HG03521 (cell line): ENCODE measurements at regions not wholly inside any gene's neighbourhood (a gene's known extent, or its start where the extent isn't known, plus 50 kb on each side); places are given as distances from the start of the nearest gene placed in this dataset.
A peak's percentile ranks its signal among the peaks of the same experiment; 100 is the strongest.

Source experiments
- ATAC-seq: cut with Tn5 transposase; IDR thresholded peaks from one replicate; pipeline ENCODE4 v1.9.1; 2021; ENCODE audit warnings: mild to moderate bottlenecking, moderate library complexity; ENCODE audit not compliant: unreplicated experiment

GRCh38 chr4:163582703-163583102 is 88.2 kb downstream of the TMA16 start:
- no peak for ATAC-seq

DNA sequence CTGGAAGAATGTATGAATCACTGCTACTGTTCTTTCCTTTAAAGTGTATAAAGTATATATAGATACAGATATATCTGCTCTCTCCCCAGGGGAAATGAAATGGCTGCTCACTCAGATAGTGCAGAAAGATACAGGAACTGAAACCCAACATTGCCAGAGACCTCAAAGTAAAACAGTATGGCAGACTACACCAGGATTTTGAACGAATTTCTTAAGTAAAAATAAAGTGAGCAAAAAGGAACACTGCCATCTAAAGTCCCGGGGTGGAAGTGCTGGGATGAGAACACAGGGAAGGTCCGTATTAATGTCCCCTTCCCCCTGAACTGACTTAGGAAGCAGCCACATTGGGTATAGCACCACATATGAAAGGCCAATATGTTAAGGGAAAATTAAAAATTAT is 93.4 kb downstream of the TMA16 start:
- ATAC-seq, result peak; percentile 51

DNA sequence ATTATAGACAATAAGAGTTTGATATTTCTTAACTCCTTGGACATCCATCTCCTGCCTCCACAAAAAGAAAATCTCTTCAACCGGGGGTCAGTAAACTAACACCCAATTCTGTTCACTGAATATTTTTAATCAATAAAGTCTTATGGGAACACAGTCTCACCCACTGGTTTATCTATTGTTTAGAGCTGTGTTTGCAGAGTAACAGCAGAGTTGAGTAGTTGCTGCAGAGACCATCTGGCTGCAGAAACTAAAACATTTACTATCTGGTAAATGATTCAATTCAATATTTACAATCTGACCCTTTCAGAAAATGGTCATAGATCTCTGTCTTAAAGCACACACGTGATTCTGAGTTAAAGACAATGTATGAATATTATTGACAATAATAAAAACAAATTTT is 94.0 kb downstream of the TMA16 start:
- no peak for ATAC-seq

DNA sequence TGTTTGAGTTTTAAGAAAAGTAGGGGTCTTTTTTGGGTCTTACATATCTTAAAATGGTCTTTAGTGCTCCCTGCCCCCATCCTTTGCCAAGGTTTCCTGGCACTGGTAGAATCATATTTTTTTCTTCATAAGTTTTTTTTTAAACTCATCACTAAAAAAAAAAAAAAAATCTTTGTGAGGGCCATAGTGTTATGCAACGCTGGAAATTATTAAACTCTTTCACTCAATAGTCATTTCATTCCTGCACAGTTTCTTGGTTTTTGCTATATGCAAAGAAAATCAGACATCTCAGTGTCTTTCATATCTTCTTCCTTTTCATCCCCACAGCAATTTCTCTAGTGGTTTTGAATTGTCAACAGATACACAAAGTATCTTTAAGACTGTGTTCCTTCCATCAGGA is 95.6 kb downstream of the TMA16 start:
- no peak for ATAC-seq

DNA sequence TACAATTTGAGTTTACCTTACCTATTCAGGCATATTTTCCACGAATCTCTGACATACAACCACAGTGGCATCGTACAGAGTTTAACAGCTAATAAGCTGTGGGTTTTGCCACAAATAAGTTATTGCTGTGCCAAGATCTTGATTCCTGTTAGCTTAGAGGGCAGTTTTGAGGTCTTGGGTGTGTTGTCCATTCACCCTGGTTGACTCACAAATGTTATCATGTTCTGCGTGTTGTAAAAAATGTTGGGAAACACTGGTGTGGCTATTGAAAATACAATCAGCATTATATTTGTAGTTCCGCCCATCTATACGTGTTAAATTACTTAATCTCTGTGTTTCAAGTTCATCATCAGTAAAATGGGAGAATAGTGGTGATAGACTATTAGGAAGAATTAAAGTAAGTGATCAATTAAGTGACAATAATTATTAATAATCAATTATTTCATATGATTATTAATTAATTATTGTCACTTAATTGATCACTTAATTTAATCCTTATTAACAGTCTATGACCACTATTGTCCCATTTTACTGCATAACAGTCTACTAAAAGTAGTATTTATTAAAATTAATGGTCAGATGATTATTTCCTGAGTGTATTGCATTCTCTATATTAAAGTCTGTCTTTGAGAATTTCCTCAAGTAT is 96.3 kb downstream of the TMA16 start:
- ATAC-seq, result no peak

DNA sequence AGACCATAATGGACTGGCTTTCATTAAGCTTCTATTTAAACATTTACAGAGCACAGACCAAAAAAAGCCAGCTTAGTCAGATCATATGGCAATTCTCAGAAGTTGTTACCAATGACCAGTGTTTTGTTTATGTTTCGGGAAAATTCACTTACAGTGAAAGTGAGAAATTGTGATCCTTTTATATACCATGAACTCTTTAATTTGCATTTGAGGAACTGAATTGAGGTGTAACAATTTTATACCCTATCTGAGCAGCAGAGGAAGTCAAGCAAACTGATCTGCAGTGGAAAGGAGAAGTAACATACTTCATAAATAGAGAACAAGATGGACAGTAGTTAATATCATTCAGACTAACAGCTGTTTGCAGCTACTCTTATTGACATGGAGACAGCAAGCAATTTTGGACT is 97.1 kb downstream of the TMA16 start:
- ATAC-seq, result peak; percentile 78

DNA sequence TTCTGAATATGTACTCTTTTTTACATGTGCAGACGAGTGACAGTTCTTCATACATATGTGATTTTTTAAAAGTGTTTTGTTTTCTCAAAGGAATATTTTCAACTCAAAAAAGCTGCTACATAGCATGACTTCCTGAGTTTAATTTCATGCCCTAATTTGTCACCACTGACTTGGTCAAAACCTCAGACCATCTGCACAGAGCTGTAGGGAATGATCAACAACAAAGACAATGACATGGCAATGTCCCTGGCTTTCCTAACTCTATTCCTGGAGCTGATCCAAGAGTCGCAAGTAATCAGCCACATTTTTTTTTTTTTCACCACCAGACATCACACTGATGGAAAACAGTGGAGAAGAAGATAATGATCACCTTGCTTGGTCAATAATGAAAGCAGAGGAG is 97.7 kb downstream of the TMA16 start:
- ATAC-seq, result no peak

GRCh38 chr4:163595580-163595979 is 101.1 kb downstream of the TMA16 start:
- no peak for ATAC-seq

DNA sequence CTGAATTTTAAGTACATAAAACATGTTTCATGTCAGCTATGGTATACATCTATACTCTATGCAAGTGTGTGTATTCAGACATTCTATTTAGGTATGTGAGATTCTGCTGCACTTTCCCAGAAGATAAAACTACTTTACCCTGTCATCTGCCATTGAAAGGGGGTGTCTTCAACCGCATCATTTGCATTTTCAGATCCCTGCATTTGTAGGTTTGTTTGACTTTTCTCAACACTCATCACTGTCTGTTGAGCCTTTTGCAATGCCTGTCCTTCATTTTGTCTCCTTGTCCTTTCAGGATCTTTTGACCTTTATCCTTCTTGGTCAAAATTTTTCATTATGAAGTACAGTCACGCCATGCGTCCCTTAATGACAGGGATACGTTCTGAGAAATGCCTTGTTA is 103.5 kb downstream of the TMA16 start:
- ATAC-seq, result peak; percentile 71

DNA sequence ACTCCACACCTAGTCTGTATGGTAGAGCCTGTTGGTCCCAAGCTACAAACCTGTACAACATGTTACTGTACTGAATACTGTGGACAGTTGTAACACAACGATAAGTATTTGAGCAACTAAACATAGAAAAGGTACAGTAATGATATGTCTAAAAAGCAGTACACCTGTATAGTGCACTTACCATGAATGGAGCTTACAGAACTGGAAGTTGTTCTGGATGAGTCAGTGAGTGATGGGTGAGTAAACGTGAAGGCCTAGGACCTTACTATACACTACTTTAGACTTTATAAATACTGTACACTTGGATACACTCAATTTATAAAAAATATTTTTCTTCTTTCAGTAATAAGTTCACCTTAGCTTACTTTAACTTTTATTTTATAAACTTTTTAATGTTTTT is 104.0 kb downstream of the TMA16 start:
- peak; percentile 33 for ATAC-seq

- ATAC-seq, result no peak
Observed at GRCh38 chr4:163600727-163601126, 106.2 kb downstream of the TMA16 start.

- no peak for ATAC-seq
Observed at GRCh38 chr4:163603257-163603656, 108.8 kb downstream of the TMA16 start.

GRCh38 chr4:163606896-163607691 is 112.6 kb downstream of the TMA16 start:
- no peak for ATAC-seq

- ATAC-seq, result no peak
Observed at GRCh38 chr4:163609019-163609418, 114.5 kb downstream of the TMA16 start.

GRCh38 chr4:163610648-163611047 is 116.2 kb downstream of the TMA16 start:
- ATAC-seq, result no peak

DNA sequence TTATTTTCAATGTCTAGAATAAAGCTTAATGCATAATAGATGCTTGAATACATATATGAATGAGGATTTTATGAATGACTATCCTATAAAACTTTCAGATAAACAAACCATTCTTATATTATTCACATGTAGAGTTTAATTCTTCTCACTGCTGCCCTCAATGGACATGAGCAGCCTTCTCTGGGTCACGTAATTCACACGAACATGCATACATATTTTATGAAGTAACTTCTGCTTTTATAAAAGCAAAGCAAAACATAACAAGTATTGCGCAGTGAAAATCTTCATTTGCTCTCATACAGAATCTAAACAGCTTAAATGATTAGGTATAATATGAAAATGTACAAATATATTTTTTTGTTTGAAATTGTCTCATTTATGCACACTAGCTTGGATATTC is 116.7 kb downstream of the TMA16 start:
- no peak for ATAC-seq

GRCh38 chr4:163611784-163612445 is 117.4 kb downstream of the TMA16 start:
- peak; percentile 61 for ATAC-seq

- no peak for ATAC-seq
Observed at GRCh38 chr4:163612762-163613161, 118.3 kb downstream of the TMA16 start.

- ATAC-seq, result no peak
Observed at GRCh38 chr4:163613383-163613782, 118.9 kb downstream of the TMA16 start.

DNA sequence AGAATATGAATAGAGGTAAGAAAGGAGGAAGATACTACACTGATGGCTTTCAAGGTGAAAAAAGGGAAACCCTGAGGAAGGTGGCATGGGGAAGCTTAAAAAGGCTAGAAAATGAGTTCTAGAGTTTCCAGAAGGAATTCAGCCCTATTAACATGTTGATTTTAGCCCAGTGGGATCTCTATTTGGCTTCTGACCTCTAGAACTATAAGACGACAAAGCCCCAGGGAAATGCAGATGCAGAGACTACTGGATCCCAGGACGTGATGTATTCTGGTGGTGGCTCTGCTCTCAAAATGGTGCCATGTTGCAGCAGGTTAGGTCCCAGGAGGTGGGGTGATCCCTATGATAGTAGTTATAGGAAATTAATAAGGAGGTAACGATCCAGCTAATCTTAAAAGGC is 120.4 kb downstream of the TMA16 start:
- ATAC-seq, result no peak

- no peak for ATAC-seq
Observed at GRCh38 chr4:163618845-163619244, 124.4 kb downstream of the TMA16 start.

GRCh38 chr4:163620738-163621137 is 126.2 kb downstream of the TMA16 start:
- no peak for ATAC-seq
